H9 (cell line): ENCODE measurements at regions not wholly inside any gene's neighbourhood (a gene's known extent, or its start where the extent isn't known, plus 50 kb on each side); places are given as distances from the start of the nearest gene placed in this dataset.

Source experiments
- DNase-seq: peaks from one replicate; pipeline ENCODE4 v3.0.0-alpha.2; 2017
- H2AFZ ChIP-seq: one replicate; pipeline ENCODE4 v1.6.1; 2013; ENCODE audit warnings: mild to moderate bottlenecking, low read length, control low read depth, moderate library complexity
- H2AK5ac ChIP-seq: 2 replicates; pipeline ENCODE4 v1.6.1; 2013; ENCODE audit warnings: low read length, control low read depth, mixed read lengths; ENCODE audit not compliant: insufficient read length
- H2BK120ac ChIP-seq: one replicate; pipeline ENCODE4 v1.6.1; 2013; ENCODE audit warnings: low read depth, mild to moderate bottlenecking, low read length, control low read depth, inconsistent platforms; ENCODE audit not compliant: poor library complexity, severe bottlenecking
- H2BK12ac ChIP-seq: 2 replicates; pipeline ENCODE4 v1.6.1; 2013; ENCODE audit warnings: low read length, control low read depth, mixed read lengths, low read depth; ENCODE audit not compliant: insufficient read length
- H2BK15ac ChIP-seq: 2 replicates; pipeline ENCODE4 v1.6.1; 2013; ENCODE audit warnings: low read depth, low read length, control low read depth
- H2BK20ac ChIP-seq: one replicate; pipeline ENCODE4 v1.6.1; 2013; ENCODE audit warnings: low read depth, mild to moderate bottlenecking, low read length, control low read depth, inconsistent platforms; ENCODE audit not compliant: poor library complexity, severe bottlenecking
- H2BK5ac ChIP-seq: 2 replicates; pipeline ENCODE4 v1.6.1; 2013; ENCODE audit warnings: low read length, control low read depth, mixed read lengths; ENCODE audit not compliant: insufficient read length
- H3K14ac ChIP-seq: 2 replicates; pipeline ENCODE4 v1.6.1; 2013; ENCODE audit warnings: low read length, control low read depth; ENCODE audit not compliant: insufficient read depth
- H3K18ac ChIP-seq: 2 replicates; pipeline ENCODE4 v1.6.1; 2013; ENCODE audit warnings: low read depth, mild to moderate bottlenecking, mixed read lengths, low read length, control low read depth; ENCODE audit not compliant: insufficient read length
- H3K23ac ChIP-seq: 2 replicates; pipeline ENCODE4 v1.6.1; 2013; ENCODE audit warnings: low read length, control low read depth, mixed read lengths, low read depth; ENCODE audit not compliant: insufficient read length
- H3K23me2 ChIP-seq: 2 replicates; pipeline ENCODE4 v1.6.1; 2013; ENCODE audit warnings: low read depth, mild to moderate bottlenecking, mixed read lengths, low read length, control low read depth; ENCODE audit not compliant: insufficient read length, poor library complexity, severe bottlenecking
- H3K27ac ChIP-seq: 2 replicates; pipeline ENCODE4 v1.5.1; 2013; ENCODE audit warnings: low read length, control low read depth, mixed read lengths, low read depth; ENCODE audit not compliant: insufficient read length
- H3K27me3 ChIP-seq: 2 replicates; pipeline ENCODE4 v1.6.1; 2013; ENCODE audit warnings: low read length, control low read depth, inconsistent platforms; ENCODE audit not compliant: insufficient read depth
- H3K4ac ChIP-seq: 2 replicates; pipeline ENCODE4 v1.6.1; 2013; ENCODE audit warnings: low read depth, mild to moderate bottlenecking, control low read depth, inconsistent platforms, low read length, moderate library complexity
- H3K4me1 ChIP-seq: 2 replicates; pipeline ENCODE4 v1.6.1; 2013; ENCODE audit warnings: low read length, control low read depth, inconsistent platforms; ENCODE audit not compliant: insufficient read depth
- H3K4me2 ChIP-seq: 2 replicates; pipeline ENCODE4 v1.6.1; 2013; ENCODE audit warnings: low read length, control low read depth, mixed read lengths; ENCODE audit not compliant: insufficient read length, insufficient read depth
- H3K56ac ChIP-seq: 2 replicates; pipeline ENCODE4 v1.6.1; 2013; ENCODE audit warnings: low read depth, mild to moderate bottlenecking, mixed read lengths, low read length, control low read depth; ENCODE audit not compliant: insufficient read length
- H3K79me1 ChIP-seq: 2 replicates; pipeline ENCODE4 v1.6.1; 2013; ENCODE audit warnings: low read depth, mild to moderate bottlenecking, moderate library complexity, low read length, control low read depth, inconsistent platforms; ENCODE audit not compliant: insufficient read depth, poor library complexity, severe bottlenecking
- H3K79me2 ChIP-seq: 2 replicates; pipeline ENCODE4 v1.6.1; 2013; ENCODE audit warnings: low read length, control low read depth, inconsistent platforms; ENCODE audit not compliant: insufficient read depth
- H3K9ac ChIP-seq: 2 replicates; pipeline ENCODE4 v1.6.1; 2013; ENCODE audit warnings: low read length, control low read depth, mixed read lengths; ENCODE audit not compliant: insufficient read length; ENCODE audit errors: extremely low read depth
- H3K9me3 ChIP-seq: one replicate; pipeline ENCODE4 v1.6.1; 2013; ENCODE audit warnings: low read depth, low read length, inconsistent platforms; ENCODE audit not compliant: control insufficient read depth
- H3T11ph ChIP-seq: one replicate; pipeline ENCODE4 v1.6.1; 2013; ENCODE audit warnings: mild to moderate bottlenecking, low read length, control low read depth, inconsistent platforms
- H4K20me1 ChIP-seq: one replicate; pipeline ENCODE4 v1.6.1; 2013; ENCODE audit not compliant: control insufficient read depth, insufficient read length, insufficient read depth
- H4K5ac ChIP-seq: 2 replicates; pipeline ENCODE4 v1.6.1; 2013; ENCODE audit warnings: low read depth, mild to moderate bottlenecking, mixed read lengths, low read length, control low read depth; ENCODE audit not compliant: insufficient read length
- H4K8ac ChIP-seq: replicated peaks from 2 replicates; pipeline ENCODE4 v1.6.1; 2013; ENCODE audit warnings: low read length, control low read depth, mixed read lengths, low read depth; ENCODE audit not compliant: insufficient read length
- H4K91ac ChIP-seq: 2 replicates; pipeline ENCODE4 v1.6.1; 2013; ENCODE audit warnings: low read depth, mild to moderate bottlenecking, moderate library complexity, mixed read lengths, low read length, control low read depth; ENCODE audit not compliant: insufficient read length
- H3K27ac Mint-ChIP-seq, 3 experiments: 2 replicates in 2 of 3; 3 replicates in 1 of 3; pipeline ENCODE4 v1.8.0; 2020 to 2021; ENCODE audit warnings: mixed read lengths in 3 of 3, mild to moderate bottlenecking in 1 of 3, moderate library complexity in 1 of 3
- H3K27me3 Mint-ChIP-seq: 2 replicates; pipeline ENCODE4 v1.8.0; 2021; ENCODE audit warnings: low read depth, mild to moderate bottlenecking, moderate library complexity, mixed read lengths
- H3K36me3 Mint-ChIP-seq, 3 experiments: 2 replicates in 2 of 3; 3 replicates in 1 of 3; pipeline ENCODE4 v1.8.0; 2020 to 2021; ENCODE audit warnings: low read depth in 3 of 3, mixed read lengths in 3 of 3; ENCODE audit not compliant: insufficient read depth in 1 of 3
- H3K4me1 Mint-ChIP-seq, 2 experiments: 2 replicates each; pipeline ENCODE4 v1.8.0; 2020; ENCODE audit warnings: mixed read lengths in 2 of 2
- H3K4me3 Mint-ChIP-seq, 2 experiments: 2 replicates in 1 of 2; 3 replicates in 1 of 2; pipeline ENCODE4 v1.8.0; 2020 to 2021; ENCODE audit warnings: mild to moderate bottlenecking in 2 of 2, mixed read lengths in 2 of 2, moderate library complexity in 1 of 2
- H3K9me3 Mint-ChIP-seq, 2 experiments: 2 replicates in 1 of 2; 3 replicates in 1 of 2; pipeline ENCODE4 v1.8.0; 2020; ENCODE audit warnings: mild to moderate bottlenecking in 2 of 2, mixed read lengths in 2 of 2, moderate library complexity in 1 of 2
- WGBS: extraction: QIAGEN DNeasy Blood & Tissue Kit; methylation state at CpG from one replicate; pipeline ENCODE4 v1.1.7; 2013; ENCODE audit warnings: missing lambda C conversion rate, low lambda C conversion rate, mixed read lengths; ENCODE audit not compliant: insufficient read length; ENCODE audit errors: extremely low coverage; 5-methylcytosine and 5-hydroxymethylcytosine counted together
- TF ChIP-seq, protein P1 (sequence below): fragments of 200-600 bp; sonication (generic); conservative IDR thresholded peaks from 3 replicates; pipeline ENCODE4 v1.8.0; 2021; ENCODE audit warnings: antibody characterized with exemption, mild to moderate bottlenecking

DNA sequence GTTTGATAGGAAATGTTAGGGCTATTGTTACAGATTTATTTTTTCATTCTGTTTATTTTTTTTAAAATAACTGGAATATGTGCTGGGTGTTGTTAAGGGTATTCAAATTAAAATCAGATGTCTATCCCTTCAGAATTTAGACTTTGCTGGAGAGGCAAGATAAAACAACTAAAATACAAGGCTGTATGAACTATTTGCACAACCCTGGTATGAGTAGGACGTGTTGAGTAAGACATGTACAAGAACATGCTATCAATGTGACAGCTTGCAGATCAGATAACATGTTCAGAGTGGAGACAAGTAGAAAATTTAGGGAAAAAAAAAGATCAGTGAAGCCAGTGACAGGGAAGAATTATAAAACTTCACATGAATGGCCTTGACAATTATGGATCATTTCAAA lies 853.5 kb downstream of the METTL15 start:
- Histone ChIP-seq H4K20me1 (no peaks in the 10 kb centered on the region), H2AFZ (no peak overlapping the region), H3K18ac (no peak overlapping the region), H2BK5ac (no peak overlapping the region), H3K9ac (no peak overlapping the region), H2BK12ac (no peak overlapping the region), H3K9me3 (no peaks in the 10 kb centered on the region), H3T11ph (no peak overlapping the region), H3K27me3 (no peaks in the 10 kb centered on the region), H2BK20ac (no peak overlapping the region), H3K56ac (no peak overlapping the region), H2BK120ac (no peak overlapping the region), H4K91ac (no peak overlapping the region), H4K5ac (no peak overlapping the region), H3K79me2 (no peaks in the 10 kb centered on the region), H3K27ac (no peak overlapping the region), H3K23ac (no peak overlapping the region), H3K4ac (no peak overlapping the region), H3K23me2 (no peaks in the 10 kb centered on the region), H3K4me1 (no peaks in the 10 kb centered on the region), H2AK5ac (no peak overlapping the region), H2BK15ac (no peak overlapping the region), H4K8ac (no peak overlapping the region), H3K4me2 (no peak overlapping the region), H3K79me1 (no peaks in the 10 kb centered on the region), H3K14ac (no peak overlapping the region)
- Mint-ChIP-seq H3K36me3 (no peaks in the 10 kb centered on the region), H3K9me3 (no peaks in the 10 kb centered on the region), H3K27me3 (no peaks in the 10 kb centered on the region), H3K4me1 (no peaks in the 10 kb centered on the region; a peak in 1 of 4 replicates), H3K27ac (no peak overlapping the region), H3K4me3 (no peak overlapping the region)
- TF ChIP-seq, protein P1, sequence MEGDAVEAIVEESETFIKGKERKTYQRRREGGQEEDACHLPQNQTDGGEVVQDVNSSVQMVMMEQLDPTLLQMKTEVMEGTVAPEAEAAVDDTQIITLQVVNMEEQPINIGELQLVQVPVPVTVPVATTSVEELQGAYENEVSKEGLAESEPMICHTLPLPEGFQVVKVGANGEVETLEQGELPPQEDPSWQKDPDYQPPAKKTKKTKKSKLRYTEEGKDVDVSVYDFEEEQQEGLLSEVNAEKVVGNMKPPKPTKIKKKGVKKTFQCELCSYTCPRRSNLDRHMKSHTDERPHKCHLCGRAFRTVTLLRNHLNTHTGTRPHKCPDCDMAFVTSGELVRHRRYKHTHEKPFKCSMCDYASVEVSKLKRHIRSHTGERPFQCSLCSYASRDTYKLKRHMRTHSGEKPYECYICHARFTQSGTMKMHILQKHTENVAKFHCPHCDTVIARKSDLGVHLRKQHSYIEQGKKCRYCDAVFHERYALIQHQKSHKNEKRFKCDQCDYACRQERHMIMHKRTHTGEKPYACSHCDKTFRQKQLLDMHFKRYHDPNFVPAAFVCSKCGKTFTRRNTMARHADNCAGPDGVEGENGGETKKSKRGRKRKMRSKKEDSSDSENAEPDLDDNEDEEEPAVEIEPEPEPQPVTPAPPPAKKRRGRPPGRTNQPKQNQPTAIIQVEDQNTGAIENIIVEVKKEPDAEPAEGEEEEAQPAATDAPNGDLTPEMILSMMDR, result no peak
- WGBS, result no CpG with 5 or more reads among the region's 1 CpG
- no peak for DNase-seq
